ENCODE measurements at regions not wholly inside any gene's neighbourhood (a gene's known extent, or its start where the extent isn't known, plus 50 kb on each side); places are given as distances from the start of the nearest gene placed in this dataset.

DNA sequence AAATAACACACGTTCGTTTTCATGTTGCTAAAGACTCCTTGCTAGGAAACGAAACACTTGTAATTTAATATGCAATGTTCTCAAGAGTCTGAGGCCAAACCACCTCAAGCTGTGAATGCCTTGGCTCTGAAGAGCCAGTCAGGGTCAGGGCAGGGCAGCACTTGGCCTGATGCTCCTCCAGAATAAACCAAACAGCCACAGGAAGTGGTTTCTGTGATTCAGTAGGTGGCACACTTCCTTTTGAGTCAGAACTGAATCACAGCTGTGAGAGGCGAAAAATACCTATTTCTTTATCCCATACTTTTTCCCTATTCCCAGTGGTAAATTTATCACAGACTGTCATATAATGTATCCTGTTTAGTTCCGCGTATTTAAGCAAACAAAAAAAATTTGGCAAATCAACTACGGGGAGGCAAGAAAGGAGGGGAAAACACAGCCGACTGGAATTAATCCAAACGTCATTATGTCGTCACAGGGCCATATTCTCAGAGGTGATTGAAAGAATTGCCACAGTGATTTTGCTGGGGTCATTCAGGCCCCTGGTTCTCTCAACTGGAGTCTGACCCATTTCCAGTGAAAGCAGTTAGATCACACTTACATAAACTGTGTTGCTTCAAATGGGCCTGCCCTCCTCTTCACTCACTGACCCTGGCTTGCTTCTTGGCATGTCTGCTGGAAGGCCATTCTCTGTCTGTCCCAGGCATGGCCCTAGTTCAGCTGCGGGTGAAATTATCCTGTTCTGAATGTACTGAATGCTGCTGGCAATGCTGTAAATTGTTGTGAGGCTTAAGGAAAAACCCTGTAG lies 71.2 kb downstream of the ARRDC3 start:
- TF ChIP-seq, protein P1, sequence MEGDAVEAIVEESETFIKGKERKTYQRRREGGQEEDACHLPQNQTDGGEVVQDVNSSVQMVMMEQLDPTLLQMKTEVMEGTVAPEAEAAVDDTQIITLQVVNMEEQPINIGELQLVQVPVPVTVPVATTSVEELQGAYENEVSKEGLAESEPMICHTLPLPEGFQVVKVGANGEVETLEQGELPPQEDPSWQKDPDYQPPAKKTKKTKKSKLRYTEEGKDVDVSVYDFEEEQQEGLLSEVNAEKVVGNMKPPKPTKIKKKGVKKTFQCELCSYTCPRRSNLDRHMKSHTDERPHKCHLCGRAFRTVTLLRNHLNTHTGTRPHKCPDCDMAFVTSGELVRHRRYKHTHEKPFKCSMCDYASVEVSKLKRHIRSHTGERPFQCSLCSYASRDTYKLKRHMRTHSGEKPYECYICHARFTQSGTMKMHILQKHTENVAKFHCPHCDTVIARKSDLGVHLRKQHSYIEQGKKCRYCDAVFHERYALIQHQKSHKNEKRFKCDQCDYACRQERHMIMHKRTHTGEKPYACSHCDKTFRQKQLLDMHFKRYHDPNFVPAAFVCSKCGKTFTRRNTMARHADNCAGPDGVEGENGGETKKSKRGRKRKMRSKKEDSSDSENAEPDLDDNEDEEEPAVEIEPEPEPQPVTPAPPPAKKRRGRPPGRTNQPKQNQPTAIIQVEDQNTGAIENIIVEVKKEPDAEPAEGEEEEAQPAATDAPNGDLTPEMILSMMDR (conservative IDR thresholded peaks at IDR 0.05; ENCODE audit: low read depth, low read length) = peak; percentile 32; the same call in 1 of the 2 replicates
- TF ChIP-seq EZH2 (IDR thresholded peaks at IDR 0.05; ENCODE audit: borderline replicate concordance, low read depth, low read length, poor library complexity, severe bottlenecking) = no peak

Measured in A673 (cell line).